Common myeloid progenitor, CD34-positive (primary cell): ENCODE measurements at regions not wholly inside any gene's neighbourhood (a gene's known extent, or its start where the extent isn't known, plus 50 kb on each side); places are given as distances from the start of the nearest gene placed in this dataset.

Experiments used
- CTCF ChIA-PET: fragments of 350-600 bp; sonication (Branson Sonifier 250); formaldehyde crosslinking; loops from one replicate; lab custom pipeline; 2021; ENCODE audit warnings: antibody characterized with exemption; lab: Charles Lee
- POLR2A ChIA-PET: fragments of 350-600 bp; sonication (Branson Sonifier 250); formaldehyde crosslinking; loops from one replicate; lab custom pipeline; 2021; ENCODE audit warnings: antibody characterized with exemption; lab: Charles Lee
- DNase-seq, 3 donors: peaks; one replicate each; pipeline versions ENCODE4 v3.0.0 to v3.0.0-alpha.2; 2013
- H3K27ac ChIP-seq, 2 experiments: 1 replicate in 1 of 2; 2 replicates in 1 of 2; pipeline ENCODE4 v1.7.0; 2013; ENCODE audit warnings: inconsistent platforms in 2 of 2, low read length in 2 of 2, mild to moderate bottlenecking in 2 of 2, low read depth in 1 of 2, moderate library complexity in 1 of 2; ENCODE audit not compliant: severe bottlenecking in 2 of 2, insufficient read depth in 1 of 2, poor library complexity in 1 of 2
- H3K27me3 ChIP-seq, 5 experiments: replicated peaks in 2 of 5; 1 replicate in 3 of 5; 2 replicates in 2 of 5; pipeline versions ENCODE4 v1.6.1 to v1.7.0; 2013; ENCODE audit warnings: low read length in 4 of 5, mild to moderate bottlenecking in 2 of 5, moderate library complexity in 2 of 5, inconsistent platforms in 1 of 5; ENCODE audit not compliant: insufficient read depth in 5 of 5, control insufficient read depth in 4 of 5
- H3K36me3 ChIP-seq, 4 experiments: 1 replicate in 2 of 4; 2 replicates in 2 of 4; pipeline versions ENCODE4 v1.6.1 to v1.7.0; 2013; ENCODE audit warnings: low read length in 3 of 4, control low read depth in 1 of 4, mild to moderate bottlenecking in 1 of 4; ENCODE audit not compliant: control insufficient read depth in 4 of 4, insufficient read depth in 4 of 4
- H3K4me1 ChIP-seq, 4 experiments: 1 replicate in 3 of 4; 2 replicates in 1 of 4; pipeline versions ENCODE4 v1.6.1 to v1.7.1; 2013; ENCODE audit warnings: low read length in 3 of 4, mild to moderate bottlenecking in 3 of 4, control low read depth in 1 of 4, inconsistent platforms in 1 of 4, moderate library complexity in 1 of 4; ENCODE audit not compliant: control insufficient read depth in 4 of 4, insufficient read depth in 4 of 4; ENCODE audit errors: control extremely low read depth in 1 of 4
- H3K4me3 ChIP-seq, 7 experiments: 1 replicate in 4 of 7; 2 replicates in 3 of 7; pipeline versions ENCODE4 v1.5.1 to v1.7.0; 2013; ENCODE audit warnings: mild to moderate bottlenecking in 7 of 7, low read length in 6 of 7, moderate library complexity in 6 of 7, inconsistent platforms in 2 of 7, low read depth in 2 of 7, control low read depth in 1 of 7; ENCODE audit not compliant: insufficient read depth in 4 of 7, control insufficient read depth in 1 of 7; ENCODE audit errors: extremely low read depth in 1 of 7
- H3K9me3 ChIP-seq, 5 experiments: 1 replicate in 4 of 5; 2 replicates in 1 of 5; pipeline versions ENCODE4 v1.6.1 to v1.7.1; 2013; ENCODE audit warnings: low read length in 4 of 5, mild to moderate bottlenecking in 2 of 5, inconsistent platforms in 1 of 5, low read depth in 1 of 5, moderate library complexity in 1 of 5; ENCODE audit not compliant: control insufficient read depth in 4 of 5, insufficient read depth in 2 of 5; ENCODE audit errors: control extremely low read depth in 1 of 5
- WGBS: methylation state at CpG from one replicate; pipeline ENCODE4 v1.1.5; 2013; ENCODE audit not compliant: insufficient coverage; 5-methylcytosine and 5-hydroxymethylcytosine counted together

DNA sequence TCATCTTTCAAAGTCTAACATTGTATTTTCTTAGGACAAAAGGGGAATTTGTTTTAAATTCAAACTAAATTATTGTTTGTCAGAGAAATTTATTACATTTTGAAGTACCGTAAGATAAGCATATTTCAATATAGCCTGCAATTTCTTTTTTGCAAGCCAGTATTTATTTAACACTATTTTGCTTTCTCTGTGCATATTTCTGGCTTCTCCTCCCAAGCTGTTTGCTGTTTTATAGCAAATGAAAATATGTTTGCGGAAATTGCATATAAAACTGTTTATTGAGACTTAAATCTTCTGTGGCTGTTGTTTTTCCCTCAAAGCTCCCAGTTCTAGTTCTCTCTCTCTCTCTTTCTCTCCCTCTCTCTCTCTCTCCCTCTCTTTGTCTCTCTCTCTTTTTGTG, 866.8 kb downstream of the FAM181B start:
- WGBS, result no CpG with 5 or more reads among the region's 2 CpGs
- no peak overlapping the region for H3K27ac ChIP-seq
- peaks cover 0 to 10% (median 0%) of the 10 kb centered on the region in 5 experiments for H3K9me3 ChIP-seq
- no peak for DNase-seq
- peaks cover 0 to 50% (median 12%) of the 10 kb centered on the region in 5 experiments for H3K27me3 ChIP-seq
- H3K4me3 ChIP-seq, result no peak overlapping the region
- H3K36me3 ChIP-seq, result no peaks in the 10 kb centered on the region
- peaks cover 4 to 19% (median 12%) of the 10 kb centered on the region in 4 experiments for H3K4me1 ChIP-seq
- CTCF ChIA-PET, result interaction anchor here (0.6 kb wide), 1 partner anchor 199 kb away, joined by 3 read pairs; no protein-coding TSS in a partner anchor
- POLR2A ChIA-PET, result no interaction called here

DNA sequence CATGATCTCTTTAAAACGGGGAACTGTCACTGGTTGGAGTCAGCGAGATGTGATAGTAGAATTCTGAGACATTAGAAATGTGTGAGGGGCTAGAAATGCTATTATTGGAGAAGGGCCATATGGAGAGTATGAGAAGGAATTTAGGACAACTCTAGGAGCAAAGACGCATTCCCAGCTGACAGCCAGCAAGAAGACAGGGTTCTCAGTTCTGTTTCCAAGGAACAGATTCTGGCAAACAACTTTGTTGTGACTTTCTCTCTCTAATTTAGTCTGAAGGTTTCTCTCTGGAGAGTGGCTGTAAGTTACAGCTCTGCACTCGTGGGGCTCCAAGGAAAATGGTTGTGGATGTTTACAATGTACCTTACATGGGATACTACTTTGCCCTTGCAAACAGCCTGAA, 876.3 kb downstream of the FAM181B start:
- Histone ChIP-seq H3K9me3 (peaks cover 0 to 1% (median 0%) of the 10 kb centered on the region in 5 experiments), H3K4me3 (no peak overlapping the region), H3K4me1 (no peaks in the 10 kb centered on the region), H3K27me3 (peaks cover 0 to 24% (median 8%) of the 10 kb centered on the region in 5 experiments), H3K27ac (no peak overlapping the region), H3K36me3 (no peaks in the 10 kb centered on the region)
- ChIA-PET CTCF (no interaction called here), POLR2A (no interaction called here)
- 100% methylated on average over 3 of the region's 4 CpGs for WGBS
- no peak for DNase-seq

DNA sequence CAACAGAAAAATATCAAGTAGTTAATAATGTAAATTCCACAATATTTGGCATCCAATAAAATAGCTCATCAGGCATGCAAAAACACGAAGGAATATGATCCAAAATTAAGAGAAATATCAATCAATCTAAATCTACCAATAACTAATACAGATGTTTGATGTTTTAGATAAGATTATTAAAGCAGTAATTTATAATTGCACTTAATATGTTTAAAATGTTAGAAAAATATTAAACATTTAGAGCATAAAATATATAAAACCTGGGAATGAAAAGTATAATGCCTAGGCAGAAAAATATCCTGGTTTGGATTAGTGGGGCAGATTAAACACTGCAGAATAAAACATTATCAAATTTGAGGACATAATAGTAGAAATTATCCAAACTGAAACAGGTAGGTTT, 879.9 kb downstream of the FAM181B start:
- Histone ChIP-seq H3K4me3 (no peak overlapping the region), H3K4me1 (no peaks in the 10 kb centered on the region), H3K9me3 (peaks cover 0 to 1% (median 0%) of the 10 kb centered on the region in 5 experiments), H3K27me3 (peaks cover 3 to 15% (median 11%) of the 10 kb centered on the region in 5 experiments), H3K36me3 (no peaks in the 10 kb centered on the region), H3K27ac (no peak overlapping the region)
- no peak for DNase-seq
- CTCF ChIA-PET, result no interaction called here
- POLR2A ChIA-PET, result no interaction called here
- WGBS, result no CpG with 5 or more reads among the region's 1 CpG

DNA sequence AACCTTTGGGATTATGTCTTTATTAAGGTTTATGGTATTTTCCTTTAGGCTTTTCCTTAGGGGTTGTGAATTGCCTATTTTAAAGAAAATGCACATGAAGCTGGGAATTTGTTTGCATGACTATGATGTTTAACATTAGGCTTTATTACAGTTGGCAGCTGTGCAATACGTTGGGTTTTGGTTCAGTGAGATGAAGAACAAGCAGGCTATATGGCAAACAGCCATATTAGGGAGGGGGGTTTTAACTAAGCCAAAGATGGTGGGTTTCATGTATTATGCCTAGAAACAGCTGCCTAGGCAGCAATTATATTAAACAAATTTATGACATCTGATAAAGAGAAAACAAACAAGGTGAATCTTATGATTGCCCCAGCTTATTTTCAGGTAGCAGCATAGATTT, 880.8 kb downstream of the FAM181B start:
- no peaks in the 10 kb centered on the region for H3K36me3 ChIP-seq
- H3K27me3 ChIP-seq, result peaks cover 3 to 14% (median 12%) of the 10 kb centered on the region in 5 experiments
- H3K4me3 ChIP-seq, result no peak overlapping the region
- DNase-seq, result no peak
- no peak overlapping the region for H3K27ac ChIP-seq
- H3K9me3 ChIP-seq, result peaks cover 0 to 1% (median 0%) of the 10 kb centered on the region in 5 experiments
- WGBS, result 100% methylated on average over 1 of the region's 1 CpG
- no peaks in the 10 kb centered on the region for H3K4me1 ChIP-seq
- CTCF ChIA-PET, result no interaction called here
- POLR2A ChIA-PET, result no interaction called here

DNA sequence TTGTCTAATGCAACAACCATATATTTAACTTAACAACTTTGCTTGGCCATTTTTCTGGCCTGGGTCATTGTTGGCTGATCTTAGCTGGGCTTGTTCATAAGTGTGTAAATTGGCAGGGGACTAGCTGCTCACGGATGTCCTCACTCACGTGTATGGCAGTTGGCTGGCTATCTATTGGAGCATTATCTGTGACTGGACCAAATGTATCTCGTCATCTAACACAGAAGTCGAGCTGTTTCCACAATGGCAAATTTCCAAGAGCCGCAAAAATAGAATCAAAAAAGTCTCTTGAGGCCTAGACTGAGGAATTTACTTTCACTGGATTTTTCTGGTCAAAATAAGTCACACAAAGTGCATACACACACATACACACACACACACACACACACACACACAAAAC, 893.3 kb downstream of the FAM181B start:
- WGBS, result 97% methylated on average over 5 of the region's 5 CpGs
- ChIA-PET POLR2A (no interaction called here), CTCF (no interaction called here)
- Histone ChIP-seq H3K4me1 (no peaks in the 10 kb centered on the region), H3K4me3 (no peak overlapping the region), H3K27me3 (no peaks in the 10 kb centered on the region), H3K27ac (no peak overlapping the region), H3K36me3 (no peaks in the 10 kb centered on the region), H3K9me3 (no peaks in the 10 kb centered on the region)
- no peak for DNase-seq

DNA sequence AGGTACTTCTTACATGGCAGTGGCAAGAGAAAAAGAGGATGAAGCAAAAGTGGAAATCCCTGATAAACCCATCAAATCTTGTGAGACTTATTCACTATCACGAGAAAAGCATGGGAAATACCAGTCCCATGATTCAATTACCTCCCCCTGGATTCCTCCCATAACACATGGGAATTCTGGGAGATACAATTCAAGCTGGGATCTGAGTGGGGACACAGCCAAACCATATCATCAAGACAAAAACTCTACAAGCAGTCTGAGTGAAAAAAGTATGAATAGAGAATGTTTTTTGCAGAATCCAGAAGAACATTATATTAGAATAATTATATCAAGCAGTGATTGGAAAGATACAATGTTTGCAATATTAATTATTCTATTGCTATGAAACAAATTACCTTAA, 893.7 kb downstream of the FAM181B start:
- no peaks in the 10 kb centered on the region for H3K27me3 ChIP-seq
- CTCF ChIA-PET, result no interaction called here
- H3K4me3 ChIP-seq, result no peak overlapping the region
- H3K36me3 ChIP-seq, result no peaks in the 10 kb centered on the region
- no CpG with 5 or more reads among the region's 1 CpG for WGBS
- DNase-seq, result no peak
- no peak overlapping the region for H3K27ac ChIP-seq
- H3K4me1 ChIP-seq, result no peaks in the 10 kb centered on the region
- POLR2A ChIA-PET, result interaction anchor here (0.6 kb wide), 1 partner anchor 17 kb away, joined by 3 read pairs; no protein-coding TSS in a partner anchor
- no peaks in the 10 kb centered on the region for H3K9me3 ChIP-seq

DNA sequence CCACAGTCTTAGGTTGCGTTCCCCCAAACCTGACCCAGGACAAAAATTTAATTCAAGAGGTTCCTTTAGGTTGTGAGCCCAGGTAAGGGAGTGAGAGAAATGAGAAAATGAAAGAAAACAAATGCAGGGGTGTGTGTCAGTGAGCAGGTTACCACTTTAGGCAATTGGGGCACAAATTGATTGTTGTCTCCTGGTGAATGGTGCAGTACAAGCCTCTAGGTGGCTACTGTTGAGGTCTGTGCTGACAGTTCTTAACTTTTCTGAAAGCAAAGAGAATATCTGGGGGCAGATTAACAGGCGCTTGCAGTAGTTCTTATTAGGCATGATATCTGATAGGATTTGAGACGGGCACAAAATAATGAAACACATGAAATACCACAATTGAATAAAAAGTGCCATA, 894.6 kb downstream of the FAM181B start:
- no peak overlapping the region for H3K4me3 ChIP-seq
- H3K27me3 ChIP-seq, result no peaks in the 10 kb centered on the region
- DNase-seq, result no peak
- H3K36me3 ChIP-seq, result no peaks in the 10 kb centered on the region
- POLR2A ChIA-PET, result interaction anchor here (0.6 kb wide), 1 partner anchor 16 kb away, joined by 3 read pairs; no protein-coding TSS in a partner anchor
- CTCF ChIA-PET, result no interaction called here
- H3K9me3 ChIP-seq, result peaks cover 0 to 4% (median 0%) of the 10 kb centered on the region in 5 experiments
- no CpG with 5 or more reads among the region's 3 CpGs for WGBS
- no peak overlapping the region for H3K27ac ChIP-seq
- no peaks in the 10 kb centered on the region for H3K4me1 ChIP-seq
